ENCODE measurements at regions not wholly inside any gene's neighbourhood (a gene's known extent, or its start where the extent isn't known, plus 50 kb on each side); places are given as distances from the start of the nearest gene placed in this dataset.

DNA sequence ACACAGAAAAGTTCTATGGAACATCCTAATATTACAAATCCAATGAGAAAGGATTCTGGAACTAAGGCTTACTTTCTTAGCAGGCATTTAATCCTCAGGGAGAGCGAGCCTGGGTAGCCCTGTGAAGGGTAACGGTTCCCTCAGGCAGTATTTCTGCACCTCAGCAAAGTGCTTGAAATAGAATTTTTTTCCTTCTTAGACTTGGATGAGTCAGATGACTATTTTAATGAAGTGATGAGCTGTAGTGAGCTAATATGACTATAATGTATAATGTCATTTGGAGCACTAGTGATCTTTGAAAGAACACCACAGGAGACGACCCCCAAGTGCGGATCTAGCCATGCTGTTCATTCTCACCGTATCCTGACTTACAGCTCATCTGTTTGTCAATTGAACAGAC, 493.0 kb upstream of the FAM241A start:
- peaks cover 10% of the 10 kb centered on the region for H3K4me1 Mint-ChIP-seq (ENCODE audit: unreplicated experiment)
- no peak overlapping the region for H3K4me3 Mint-ChIP-seq
- peaks cover 23% of the 10 kb centered on the region for H3K27me3 Mint-ChIP-seq
- no peaks in the 10 kb centered on the region for H3K36me3 Mint-ChIP-seq
- no peak overlapping the region for H3K27ac Mint-ChIP-seq
- no peak for DNase-seq (ENCODE audit: extremely low spot score, unreplicated experiment)
- TF ChIP-seq, protein P1, sequence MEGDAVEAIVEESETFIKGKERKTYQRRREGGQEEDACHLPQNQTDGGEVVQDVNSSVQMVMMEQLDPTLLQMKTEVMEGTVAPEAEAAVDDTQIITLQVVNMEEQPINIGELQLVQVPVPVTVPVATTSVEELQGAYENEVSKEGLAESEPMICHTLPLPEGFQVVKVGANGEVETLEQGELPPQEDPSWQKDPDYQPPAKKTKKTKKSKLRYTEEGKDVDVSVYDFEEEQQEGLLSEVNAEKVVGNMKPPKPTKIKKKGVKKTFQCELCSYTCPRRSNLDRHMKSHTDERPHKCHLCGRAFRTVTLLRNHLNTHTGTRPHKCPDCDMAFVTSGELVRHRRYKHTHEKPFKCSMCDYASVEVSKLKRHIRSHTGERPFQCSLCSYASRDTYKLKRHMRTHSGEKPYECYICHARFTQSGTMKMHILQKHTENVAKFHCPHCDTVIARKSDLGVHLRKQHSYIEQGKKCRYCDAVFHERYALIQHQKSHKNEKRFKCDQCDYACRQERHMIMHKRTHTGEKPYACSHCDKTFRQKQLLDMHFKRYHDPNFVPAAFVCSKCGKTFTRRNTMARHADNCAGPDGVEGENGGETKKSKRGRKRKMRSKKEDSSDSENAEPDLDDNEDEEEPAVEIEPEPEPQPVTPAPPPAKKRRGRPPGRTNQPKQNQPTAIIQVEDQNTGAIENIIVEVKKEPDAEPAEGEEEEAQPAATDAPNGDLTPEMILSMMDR (conservative IDR thresholded peaks at IDR 0.05): no peak
- H3K9me3 Mint-ChIP-seq: no peaks in the 10 kb centered on the region

DNA sequence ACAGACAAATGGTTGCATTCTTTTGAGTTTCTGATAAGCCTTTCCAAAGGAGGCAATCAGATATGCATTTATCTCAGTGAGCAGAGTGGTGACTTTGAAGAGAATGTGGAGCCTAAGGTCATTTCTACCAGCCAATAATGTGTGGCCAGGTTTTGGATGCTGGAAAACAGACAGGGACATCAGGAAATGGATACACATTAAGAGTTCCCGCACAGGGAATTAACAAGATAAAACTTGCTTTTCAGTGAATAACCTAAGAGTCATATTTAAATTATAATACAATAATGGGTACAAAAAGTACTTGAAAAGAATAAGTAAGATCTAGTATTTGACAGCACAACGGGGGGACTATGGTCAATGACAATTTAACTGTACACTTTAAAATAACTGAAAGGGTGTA, 492.3 kb upstream of the FAM241A start:
- H3K4me1 Mint-ChIP-seq (ENCODE audit: unreplicated experiment): peaks cover 10% of the 10 kb centered on the region
- DNase-seq (ENCODE audit: extremely low spot score, unreplicated experiment): no peak
- H3K9me3 Mint-ChIP-seq: no peaks in the 10 kb centered on the region
- no peaks in the 10 kb centered on the region for H3K36me3 Mint-ChIP-seq
- H3K27me3 Mint-ChIP-seq: peaks cover 23% of the 10 kb centered on the region
- H3K27ac Mint-ChIP-seq: no peak overlapping the region
- H3K4me3 Mint-ChIP-seq: no peak overlapping the region
- TF ChIP-seq, protein P1 (conservative IDR thresholded peaks at IDR 0.05): no peak

DNA sequence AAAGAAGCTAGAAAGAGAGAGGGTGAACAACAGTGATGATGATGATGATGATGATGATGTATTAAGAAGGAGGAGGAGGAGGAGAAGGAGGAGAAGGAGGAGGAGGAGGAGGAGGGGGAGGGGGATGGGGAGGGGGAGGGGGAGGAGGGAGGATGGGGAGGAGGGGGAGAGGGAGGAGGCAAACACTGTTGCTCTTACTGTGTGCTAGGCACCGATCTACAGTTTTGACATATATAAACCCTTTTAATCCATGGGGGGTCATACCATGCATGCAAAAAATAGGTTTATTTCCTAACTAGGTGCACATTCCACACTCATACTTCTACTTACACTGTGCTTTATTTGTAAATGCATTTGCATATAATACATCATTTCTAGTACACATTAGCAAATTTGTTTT, 482.8 kb upstream of the FAM241A start:
- Mint-ChIP-seq H3K27ac (no peak overlapping the region), H3K36me3 (no peaks in the 10 kb centered on the region), H3K9me3 (peaks cover 5% of the 10 kb centered on the region), H3K4me3 (no peak overlapping the region), H3K27me3 (peaks cover 4% of the 10 kb centered on the region), H3K4me1 (ENCODE audit: unreplicated experiment) (no peaks in the 10 kb centered on the region)
- DNase-seq (ENCODE audit: extremely low spot score, unreplicated experiment): no peak
- TF ChIP-seq, protein P1 (conservative IDR thresholded peaks at IDR 0.05): no peak

DNA sequence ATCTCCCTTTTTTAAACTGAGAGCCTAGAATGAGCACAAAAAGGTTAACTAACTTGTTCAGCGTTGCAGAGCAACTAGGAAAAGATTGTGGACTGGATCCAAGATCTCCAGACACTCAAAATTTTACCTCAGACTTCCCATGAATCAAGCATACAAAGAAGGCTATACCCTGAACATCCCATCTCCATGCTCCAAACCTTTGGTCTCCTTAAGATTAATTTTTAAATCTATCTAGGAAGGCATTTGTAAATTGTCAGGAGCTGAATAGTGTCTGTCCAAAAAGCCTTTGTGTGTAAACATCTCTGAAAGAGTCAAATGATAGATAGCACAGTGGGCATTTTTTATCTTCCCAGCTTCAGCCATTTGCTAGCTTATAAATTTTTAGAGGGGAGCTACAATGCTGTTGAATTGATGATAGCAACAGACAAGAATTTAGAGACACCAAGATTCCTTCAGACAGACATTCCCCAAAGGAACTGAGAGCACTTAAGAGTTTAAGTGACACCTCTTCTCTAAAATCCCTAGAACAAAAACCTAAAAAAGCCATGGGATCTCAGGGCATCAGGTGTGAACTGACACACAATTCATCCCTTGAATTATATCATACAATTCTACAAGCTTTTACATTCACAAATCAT, 480.8 kb upstream of the FAM241A start:
- TF ChIP-seq, protein P1 (conservative IDR thresholded peaks at IDR 0.05): no peak
- Mint-ChIP-seq H3K36me3 (no peaks in the 10 kb centered on the region), H3K27ac (no peak overlapping the region), H3K9me3 (peaks cover 5% of the 10 kb centered on the region), H3K27me3 (peaks cover 4% of the 10 kb centered on the region), H3K4me3 (no peak overlapping the region), H3K4me1 (ENCODE audit: unreplicated experiment) (no peaks in the 10 kb centered on the region)
- DNase-seq (ENCODE audit: extremely low spot score, unreplicated experiment): no peak

DNA sequence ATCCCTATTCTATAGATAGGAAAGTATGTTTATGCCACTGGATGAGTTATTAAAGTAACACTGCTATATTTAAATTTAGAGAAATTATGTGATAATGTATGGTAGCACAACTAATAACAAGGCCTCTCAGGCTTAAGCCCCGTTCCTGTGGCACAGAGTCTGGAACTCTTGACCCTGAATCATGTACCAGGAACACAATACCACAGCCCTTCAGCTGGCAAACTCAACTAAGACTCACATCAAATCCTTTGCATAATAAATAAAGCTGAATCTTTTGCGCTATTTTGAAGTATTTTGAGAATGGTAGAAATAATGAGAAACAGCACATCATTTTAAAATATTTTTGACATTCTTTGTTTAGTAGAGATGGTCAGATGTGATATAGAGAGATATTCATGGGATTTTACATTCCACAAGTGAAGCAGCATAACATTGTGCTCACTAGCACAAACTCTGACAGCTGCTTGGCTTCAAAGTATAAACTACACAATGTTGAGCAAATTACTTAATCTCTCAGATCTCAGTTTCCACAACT, 478.4 kb upstream of the FAM241A start:
- Mint-ChIP-seq H3K4me3 (no peak overlapping the region), H3K27ac (no peak overlapping the region), H3K27me3 (peaks cover under 1% of the 10 kb centered on the region), H3K9me3 (peaks cover 5% of the 10 kb centered on the region), H3K4me1 (ENCODE audit: unreplicated experiment) (no peaks in the 10 kb centered on the region), H3K36me3 (no peaks in the 10 kb centered on the region)
- no peak for DNase-seq (ENCODE audit: extremely low spot score, unreplicated experiment)
- TF ChIP-seq, protein P1 (conservative IDR thresholded peaks at IDR 0.05): no peak

All from type B pancreatic cell (in vitro differentiated cells).